ENCODE measurements at regions not wholly inside any gene's neighbourhood (a gene's known extent, or its start where the extent isn't known, plus 50 kb on each side); places are given as distances from the start of the nearest gene placed in this dataset.

DNA sequence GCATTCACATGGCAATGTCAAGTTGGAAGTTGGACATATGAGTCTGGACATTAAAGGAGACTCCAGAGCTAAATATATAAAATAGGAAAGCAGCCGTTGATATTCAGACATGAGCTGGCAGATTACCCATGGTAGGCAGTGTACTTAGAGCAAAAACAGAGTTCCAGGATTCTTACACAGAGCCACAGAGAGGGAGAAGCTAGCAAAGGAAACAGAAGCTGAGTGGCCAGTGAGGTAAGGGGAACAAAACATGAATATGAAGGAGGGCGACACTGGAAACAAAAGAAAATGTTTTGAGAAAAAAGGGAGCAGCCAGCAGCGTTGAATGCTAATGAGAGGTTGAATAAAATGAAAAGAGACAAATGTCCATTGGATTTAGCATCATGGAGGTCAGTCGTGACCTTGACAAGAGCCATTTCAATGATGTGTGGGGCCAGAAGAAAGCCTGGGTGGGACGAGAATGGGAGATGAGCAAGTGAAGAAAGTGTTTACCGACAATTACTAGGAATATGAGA is 198.4 kb downstream of the POU4F1 start:
- Histone ChIP-seq H3K79me2 (ENCODE audit: insufficient read depth, low read length) (no peaks in the 10 kb centered on the region), H3F3A (ENCODE audit: low read depth) (no peaks in the 10 kb centered on the region), H3K9me3 (ENCODE audit: insufficient read depth, low read depth, low read length) (no peaks in the 10 kb centered on the region), H3K4me3 (ENCODE audit: low read length, poor library complexity, severe bottlenecking) (no peak overlapping the region), H3K4me2 (ENCODE audit: low read depth, low read length, poor library complexity, severe bottlenecking) (no peak overlapping the region), H3K27me3 (ENCODE audit: insufficient read depth, low read length, poor library complexity, severe bottlenecking) (no peaks in the 10 kb centered on the region), H3K9me2 (replicated peaks; ENCODE audit: low read depth, low read length) (no peaks in the 10 kb centered on the region), H3K4me1 (ENCODE audit: insufficient read depth, low read length, poor library complexity, severe bottlenecking) (peaks cover 21% of the 10 kb centered on the region), H3K36me3 (ENCODE audit: insufficient read depth, low read length) (no peaks in the 10 kb centered on the region), H3K9ac (ENCODE audit: low read depth, low read length, poor library complexity, severe bottlenecking) (no peak overlapping the region), H4K20me1 (ENCODE audit: insufficient read depth, low read length, poor library complexity, severe bottlenecking) (no peaks in the 10 kb centered on the region), H2AFZ (ENCODE audit: low read length) (no peak overlapping the region)
- TF ChIP-seq, protein P1, sequence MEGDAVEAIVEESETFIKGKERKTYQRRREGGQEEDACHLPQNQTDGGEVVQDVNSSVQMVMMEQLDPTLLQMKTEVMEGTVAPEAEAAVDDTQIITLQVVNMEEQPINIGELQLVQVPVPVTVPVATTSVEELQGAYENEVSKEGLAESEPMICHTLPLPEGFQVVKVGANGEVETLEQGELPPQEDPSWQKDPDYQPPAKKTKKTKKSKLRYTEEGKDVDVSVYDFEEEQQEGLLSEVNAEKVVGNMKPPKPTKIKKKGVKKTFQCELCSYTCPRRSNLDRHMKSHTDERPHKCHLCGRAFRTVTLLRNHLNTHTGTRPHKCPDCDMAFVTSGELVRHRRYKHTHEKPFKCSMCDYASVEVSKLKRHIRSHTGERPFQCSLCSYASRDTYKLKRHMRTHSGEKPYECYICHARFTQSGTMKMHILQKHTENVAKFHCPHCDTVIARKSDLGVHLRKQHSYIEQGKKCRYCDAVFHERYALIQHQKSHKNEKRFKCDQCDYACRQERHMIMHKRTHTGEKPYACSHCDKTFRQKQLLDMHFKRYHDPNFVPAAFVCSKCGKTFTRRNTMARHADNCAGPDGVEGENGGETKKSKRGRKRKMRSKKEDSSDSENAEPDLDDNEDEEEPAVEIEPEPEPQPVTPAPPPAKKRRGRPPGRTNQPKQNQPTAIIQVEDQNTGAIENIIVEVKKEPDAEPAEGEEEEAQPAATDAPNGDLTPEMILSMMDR (conservative IDR thresholded peaks at IDR 0.05; ENCODE audit: low read length) = no peak
- TF ChIP-seq EZH2phosphoT487 (IDR thresholded peaks at IDR 0.05; ENCODE audit: borderline replicate concordance) = no peak

GRCh38 chr13:78402708-78403400 is 200.5 kb downstream of the POU4F1 start:
- Histone ChIP-seq H2AFZ (ENCODE audit: low read length) (peak overlapping the region; percentile 55), H3F3A (ENCODE audit: low read depth) (no peaks in the 10 kb centered on the region), H3K79me2 (ENCODE audit: insufficient read depth, low read length) (no peaks in the 10 kb centered on the region), H3K36me3 (ENCODE audit: insufficient read depth, low read length) (no peaks in the 10 kb centered on the region), H3K27me3 (ENCODE audit: insufficient read depth, low read length, poor library complexity, severe bottlenecking) (no peaks in the 10 kb centered on the region), H3K4me1 (ENCODE audit: insufficient read depth, low read length, poor library complexity, severe bottlenecking) (peaks cover 11% of the 10 kb centered on the region), H3K9me2 (replicated peaks; ENCODE audit: low read depth, low read length) (no peaks in the 10 kb centered on the region), H3K4me2 (ENCODE audit: low read depth, low read length, poor library complexity, severe bottlenecking) (no peak overlapping the region), H4K20me1 (ENCODE audit: insufficient read depth, low read length, poor library complexity, severe bottlenecking) (no peaks in the 10 kb centered on the region), H3K9me3 (ENCODE audit: insufficient read depth, low read depth, low read length) (no peaks in the 10 kb centered on the region), H3K9ac (ENCODE audit: low read depth, low read length, poor library complexity, severe bottlenecking) (no peak overlapping the region), H3K4me3 (ENCODE audit: low read length, poor library complexity, severe bottlenecking) (no peak overlapping the region)
- TF ChIP-seq, protein P1 (conservative IDR thresholded peaks at IDR 0.05; ENCODE audit: low read length) = no peak
- no peak for TF ChIP-seq EZH2phosphoT487 (IDR thresholded peaks at IDR 0.05; ENCODE audit: borderline replicate concordance)

GRCh38 chr13:78401873-78402707 is 201.3 kb downstream of the POU4F1 start:
- Histone ChIP-seq H3K36me3 (ENCODE audit: insufficient read depth, low read length) (no peaks in the 10 kb centered on the region), H3K4me3 (ENCODE audit: low read length, poor library complexity, severe bottlenecking) (no peak overlapping the region), H3F3A (ENCODE audit: low read depth) (no peaks in the 10 kb centered on the region), H2AFZ (ENCODE audit: low read length) (peak overlapping the region; percentile 55; the same call in 1 of the 2 replicates), H4K20me1 (ENCODE audit: insufficient read depth, low read length, poor library complexity, severe bottlenecking) (no peaks in the 10 kb centered on the region), H3K4me1 (ENCODE audit: insufficient read depth, low read length, poor library complexity, severe bottlenecking) (peaks cover 11% of the 10 kb centered on the region), H3K9ac (ENCODE audit: low read depth, low read length, poor library complexity, severe bottlenecking) (no peak overlapping the region), H3K27me3 (ENCODE audit: insufficient read depth, low read length, poor library complexity, severe bottlenecking) (no peaks in the 10 kb centered on the region), H3K9me2 (replicated peaks; ENCODE audit: low read depth, low read length) (no peaks in the 10 kb centered on the region), H3K79me2 (ENCODE audit: insufficient read depth, low read length) (no peaks in the 10 kb centered on the region), H3K9me3 (ENCODE audit: insufficient read depth, low read depth, low read length) (no peaks in the 10 kb centered on the region), H3K4me2 (ENCODE audit: low read depth, low read length, poor library complexity, severe bottlenecking) (no peak overlapping the region)
- TF ChIP-seq, protein P1 (conservative IDR thresholded peaks at IDR 0.05; ENCODE audit: low read length) = no peak
- TF ChIP-seq EZH2phosphoT487 (IDR thresholded peaks at IDR 0.05; ENCODE audit: borderline replicate concordance) = no peak

Data from Loucy (cell line).